ENCODE measurements at regions not wholly inside any gene's neighbourhood (a gene's known extent, or its start where the extent isn't known, plus 50 kb on each side); places are given as distances from the start of the nearest gene placed in this dataset.

GRCh38 chr12:16119618-16120415 is 157.7 kb downstream of the SLC15A5 start:
- H3K9ac ChIP-seq (ENCODE audit: low read length) = no peak overlapping the region
- H3K4me2 ChIP-seq (ENCODE audit: low read length) = no peak overlapping the region
- no peaks in the 10 kb centered on the region for H4K20me1 ChIP-seq (ENCODE audit: insufficient read depth)
- no peaks in the 10 kb centered on the region for H3K9me2 ChIP-seq (ENCODE audit: insufficient read depth, low read length)
- TF ChIP-seq SMC3 (conservative IDR thresholded peaks at IDR 0.05; ENCODE audit: poor library complexity) (no peak), MXI1 (conservative IDR thresholded peaks at IDR 0.05; ENCODE audit: poor library complexity, severe bottlenecking) (no peak), EZH2 (IDR thresholded peaks at IDR 0.05; ENCODE audit: borderline replicate concordance, insufficient read depth, low read length, poor library complexity, severe bottlenecking) (no peak), EP300 (conservative IDR thresholded peaks at IDR 0.05; ENCODE audit: poor library complexity, severe bottlenecking) (no peak), RAD21 (conservative IDR thresholded peaks at IDR 0.05) (no peak), REST (IDR thresholded peaks at IDR 0.05; ENCODE audit: borderline replicate concordance) (no peak), POLR2AphosphoS5 (IDR thresholded peaks at IDR 0.05) (no peak), TAF1 (IDR thresholded peaks at IDR 0.05; ENCODE audit: low read depth) (no peak), CTCF (IDR thresholded peaks at IDR 0.05; ENCODE audit: poor library complexity, severe bottlenecking) (no peak)
- H3K27ac ChIP-seq (ENCODE audit: low read length) = no peak overlapping the region
- no peaks in the 10 kb centered on the region for H3K9me3 ChIP-seq (ENCODE audit: low read length)
- H3F3A ChIP-seq (ENCODE audit: insufficient read depth, low read length, poor library complexity, severe bottlenecking) = no peaks in the 10 kb centered on the region
- no peak overlapping the region for H3K4me3 ChIP-seq (ENCODE audit: low read length)
- no peak overlapping the region for H2AFZ ChIP-seq (ENCODE audit: low read depth, low read length)
- no peaks in the 10 kb centered on the region for H3K79me2 ChIP-seq (replicated peaks; ENCODE audit: insufficient read depth, low read length)
- no peaks in the 10 kb centered on the region for H3K27me3 ChIP-seq (ENCODE audit: insufficient read depth, low read depth, low read length)
- H3K36me3 ChIP-seq (ENCODE audit: insufficient read depth, low read length) = no peaks in the 10 kb centered on the region

- no peaks in the 10 kb centered on the region for H3K79me2 ChIP-seq (replicated peaks; ENCODE audit: insufficient read depth, low read length)
- H3K27me3 ChIP-seq (ENCODE audit: insufficient read depth, low read depth, low read length) = no peaks in the 10 kb centered on the region
- TF ChIP-seq CTCF (IDR thresholded peaks at IDR 0.05; ENCODE audit: poor library complexity, severe bottlenecking) (no peak), MXI1 (conservative IDR thresholded peaks at IDR 0.05; ENCODE audit: poor library complexity, severe bottlenecking) (no peak), TAF1 (IDR thresholded peaks at IDR 0.05; ENCODE audit: low read depth) (no peak), RAD21 (conservative IDR thresholded peaks at IDR 0.05) (no peak), POLR2AphosphoS5 (IDR thresholded peaks at IDR 0.05) (no peak), EZH2 (IDR thresholded peaks at IDR 0.05; ENCODE audit: borderline replicate concordance, insufficient read depth, low read length, poor library complexity, severe bottlenecking) (no peak), EP300 (conservative IDR thresholded peaks at IDR 0.05; ENCODE audit: poor library complexity, severe bottlenecking) (no peak), SMC3 (conservative IDR thresholded peaks at IDR 0.05; ENCODE audit: poor library complexity) (no peak), REST (IDR thresholded peaks at IDR 0.05; ENCODE audit: borderline replicate concordance) (no peak)
- H3K4me3 ChIP-seq (ENCODE audit: low read length) = no peak overlapping the region
- H3K36me3 ChIP-seq (ENCODE audit: insufficient read depth, low read length) = no peaks in the 10 kb centered on the region
- H4K20me1 ChIP-seq (ENCODE audit: insufficient read depth) = no peaks in the 10 kb centered on the region
- no peaks in the 10 kb centered on the region for H3K9me2 ChIP-seq (ENCODE audit: insufficient read depth, low read length)
- H2AFZ ChIP-seq (ENCODE audit: low read depth, low read length) = no peak overlapping the region
- no peaks in the 10 kb centered on the region for H3F3A ChIP-seq (ENCODE audit: insufficient read depth, low read length, poor library complexity, severe bottlenecking)
- H3K4me2 ChIP-seq (ENCODE audit: low read length) = no peak overlapping the region
- H3K9ac ChIP-seq (ENCODE audit: low read length) = no peak overlapping the region
- H3K27ac ChIP-seq (ENCODE audit: low read length) = no peak overlapping the region
- no peaks in the 10 kb centered on the region for H3K9me3 ChIP-seq (ENCODE audit: low read length)
Observed at GRCh38 chr12:16118586-16118985, 158.9 kb downstream of the SLC15A5 start.

All from neural cell (in vitro differentiated cells).